GM20000 (cell line): ENCODE measurements at regions not wholly inside any gene's neighbourhood (a gene's known extent, or its start where the extent isn't known, plus 50 kb on each side); places are given as distances from the start of the nearest gene placed in this dataset.

ENCODE experiments used
- DNase-seq: peaks from one replicate; pipeline ENCODE4 v3.0.0; 2012; ENCODE audit warnings: low spot score
- CTCF ChIP-seq: IDR thresholded peaks from 2 replicates; pipeline ENCODE4 v1.5.1; 2012; ENCODE audit warnings: mild to moderate bottlenecking, control low read depth; ENCODE audit errors: extremely low read depth, missing control alignments

GRCh38 chr4:138773321-138773720 is 242.3 kb upstream of the NOCT start:
- TF ChIP-seq CTCF: no peak
- no peak for DNase-seq

- no peak for DNase-seq
- TF ChIP-seq CTCF: no peak
These were observed 243.2 kb upstream of the NOCT start for GRCh38 chr4:138772366-138772765.

- DNase-seq: no peak
- no peak for TF ChIP-seq CTCF
These were observed 244.8 kb upstream of the NOCT start for GRCh38 chr4:138770818-138771217.

- no peak for DNase-seq
- no peak for TF ChIP-seq CTCF
These were observed 249.2 kb upstream of the NOCT start for GRCh38 chr4:138766332-138766731.

- DNase-seq: no peak
- TF ChIP-seq CTCF: no peak
These were observed 250.1 kb upstream of the NOCT start for GRCh38 chr4:138765442-138765841.

- no peak for TF ChIP-seq CTCF
- no peak for DNase-seq
These were observed 253.9 kb upstream of the NOCT start for GRCh38 chr4:138761638-138762220.

GRCh38 chr4:138759554-138759902 is 256.1 kb upstream of the NOCT start:
- DNase-seq: no peak
- no peak for TF ChIP-seq CTCF
